ENCODE measurements at regions not wholly inside any gene's neighbourhood (a gene's known extent, or its start where the extent isn't known, plus 50 kb on each side); places are given as distances from the start of the nearest gene placed in this dataset.

GRCh38 chr7:84821671-84822534 lies 365.0 kb downstream of the SEMA3D start:
- POLR2A ChIA-PET, result no interaction called here
- Histone ChIP-seq H3K9me3 (replicated peaks; ENCODE audit: control insufficient read depth, insufficient read depth, low read length) (no peaks in the 10 kb centered on the region), H3K36me3 (ENCODE audit: control insufficient read depth in 2 of 2, insufficient read depth in 2 of 2, low read length in 1 of 2) (no peaks in the 10 kb centered on the region), H3K4me2 (ENCODE audit: control insufficient read depth, insufficient read depth) (no peak overlapping the region), H3K27ac (ENCODE audit: control insufficient read depth, insufficient read depth) (no peak overlapping the region), H2AFZ (ENCODE audit: control insufficient read depth, low read depth, low read length) (no peak overlapping the region), H3K79me2 (ENCODE audit: control insufficient read depth, insufficient read depth, low read length) (no peaks in the 10 kb centered on the region), H3K9ac (ENCODE audit: control insufficient read depth, insufficient read depth, low read length) (no peak overlapping the region), H3K27me3 (replicated peaks in 1 of 2; ENCODE audit: control insufficient read depth in 2 of 2, insufficient read depth in 2 of 2, low read length in 1 of 2) (no peaks in the 10 kb centered on the region), H3K4me1 (ENCODE audit: control insufficient read depth, insufficient read depth, low read length) (no peaks in the 10 kb centered on the region), H4K20me1 (ENCODE audit: control insufficient read depth, insufficient read depth) (no peaks in the 10 kb centered on the region), H3K4me3 (no peak overlapping the region)
- no peak for DNase-seq (ENCODE audit: low read depth, low spot score)
- intact Hi-C loops (cut with micrococcal nuclease; ENCODE audit: unreplicated experiment) (no loop called here), in situ Hi-C loops (cut with MboI) (no loop called here)
- no peak for ATAC-seq
- no peak for TF ChIP-seq JUND (IDR thresholded peaks at IDR 0.05; ENCODE audit: low read depth, low read length)
- no peak for TF ChIP-seq ZBED1 (IDR thresholded peaks at IDR 0.05; ENCODE audit: borderline replicate concordance)
- TF ChIP-seq ZNF384 (IDR thresholded peaks at IDR 0.05; ENCODE audit: borderline replicate concordance, low read depth, low read length), result no peak
- TF ChIP-seq EGR1 (IDR thresholded peaks at IDR 0.05; ENCODE audit: borderline replicate concordance in 1 of 2, low read depth in 2 of 2, low read length in 2 of 2), result no peak
- TF ChIP-seq MEF2B (IDR thresholded peaks at IDR 0.05; ENCODE audit: partially characterized antibody, poor library complexity, severe bottlenecking), result no peak
- TF ChIP-seq CBX5 (IDR thresholded peaks at IDR 0.05; ENCODE audit: low read depth), result no peak
- TF ChIP-seq BACH1 (IDR thresholded peaks at IDR 0.05; ENCODE audit: borderline replicate concordance), result no peak
- TF ChIP-seq CHD2 (IDR thresholded peaks at IDR 0.05; ENCODE audit: borderline replicate concordance, low read depth, low read length), result no peak
- TF ChIP-seq CHD1 (IDR thresholded peaks at IDR 0.05; ENCODE audit: low read depth, low read length), result no peak
- TF ChIP-seq RUNX3 (IDR thresholded peaks at IDR 0.05; ENCODE audit: low read length), result no peak
- TF ChIP-seq POLR2AphosphoS2 (IDR thresholded peaks at IDR 0.05; ENCODE audit: low read depth, low read length), result no peak
- no peak for TF ChIP-seq NFXL1 (IDR thresholded peaks at IDR 0.05; ENCODE audit: borderline replicate concordance)
- RAD21 ChIA-PET (ENCODE audit: unreplicated experiment), result no interaction called here
- SMC1A ChIA-PET (ENCODE audit: uncharacterized antibody, unreplicated experiment), result no interaction called here
- CTCF ChIA-PET, result no interaction called here
- 16% methylated on average over 3 of the region's 3 CpGs for WGBS (ENCODE audit: insufficient coverage, insufficient replicate concordance, low lambda C conversion rate, missing lambda C conversion rate)
- no peak for FAIRE-seq
- no TSS peak for BruUV-seq (replicated peaks)

Measured in GM12878 (cell line).